ENCODE measurements at regions not wholly inside any gene's neighbourhood (a gene's known extent, or its start where the extent isn't known, plus 50 kb on each side); places are given as distances from the start of the nearest gene placed in this dataset.

- no peak for DNase-seq (ENCODE audit: low read depth in 4 of 4, low spot score in 3 of 4)
Measured at GRCh38 chr15:69828181-69828828, 269.4 kb downstream of the TLE3 start.

DNA sequence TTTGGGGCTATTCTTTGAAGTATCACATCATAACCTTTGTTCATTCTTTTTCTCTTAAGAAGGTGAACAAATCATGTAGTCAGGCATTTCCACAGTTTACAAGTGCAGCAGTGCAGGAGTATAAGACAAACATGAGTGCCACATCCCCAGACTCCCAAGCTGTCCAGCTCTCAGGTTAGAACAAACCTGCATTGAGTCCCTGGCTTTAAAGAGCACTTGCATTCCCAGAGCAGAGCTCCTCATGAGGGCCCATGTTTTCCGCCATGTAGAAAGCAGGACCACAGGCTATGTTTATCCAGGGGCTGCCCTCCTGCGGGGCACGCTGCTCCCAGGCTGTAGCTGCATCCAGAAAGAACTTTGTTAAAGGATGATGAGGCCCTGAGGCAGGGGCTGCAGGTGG lies 267.7 kb downstream of the TLE3 start:
- DNase-seq (ENCODE audit: low read depth in 4 of 4, low spot score in 3 of 4): no peak

GRCh38 chr15:69830430-69830829 lies 267.3 kb downstream of the TLE3 start:
- no peak for DNase-seq (ENCODE audit: low read depth in 4 of 4, low spot score in 3 of 4)

GRCh38 chr15:69830876-69831275 lies 266.8 kb downstream of the TLE3 start:
- no peak for DNase-seq (ENCODE audit: low read depth in 4 of 4, low spot score in 3 of 4)

DNA sequence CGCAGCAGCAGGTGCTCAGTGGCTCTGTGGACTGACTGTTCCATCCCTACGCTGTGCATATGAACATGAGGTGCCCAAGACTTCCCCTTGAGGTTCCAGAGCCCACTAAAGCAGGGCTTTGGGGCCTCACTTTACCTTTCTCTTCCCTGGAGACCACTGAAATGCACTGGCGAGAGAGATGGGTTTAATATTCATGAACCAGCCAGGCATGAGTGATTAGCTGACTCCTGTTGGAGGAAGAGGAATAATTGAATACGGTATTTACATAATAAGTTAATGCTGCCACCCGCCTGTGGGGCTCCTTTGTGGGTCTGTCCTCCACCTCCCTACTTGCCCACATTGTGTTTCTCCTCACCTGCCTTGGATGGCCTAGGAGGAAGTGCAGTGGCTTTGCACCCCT lies 263.4 kb downstream of the TLE3 start:
- DNase-seq (ENCODE audit: low read depth in 4 of 4, low spot score in 3 of 4): no peak

DNA sequence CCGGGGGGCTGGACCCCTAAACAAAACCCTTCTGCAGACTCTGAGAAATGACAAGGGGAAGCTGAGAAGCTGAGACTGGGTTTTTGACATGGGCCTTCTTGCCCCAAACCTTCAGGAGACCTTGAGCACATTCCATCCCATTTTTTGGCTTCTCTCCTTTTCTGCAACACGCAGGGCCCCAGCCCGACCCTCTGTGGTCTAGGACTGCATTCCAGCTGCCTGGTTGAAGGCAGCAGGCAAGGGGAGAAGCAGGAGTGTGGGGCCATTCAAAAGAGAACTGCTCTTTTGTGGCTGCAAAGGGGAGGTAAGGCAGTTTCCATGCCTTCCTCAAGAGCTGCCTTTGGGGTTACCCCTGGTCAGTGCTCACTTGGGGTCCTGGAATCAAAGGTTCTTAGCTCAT lies 263.0 kb downstream of the TLE3 start:
- DNase-seq (ENCODE audit: low read depth in 4 of 4, low spot score in 3 of 4): no peak

DNA sequence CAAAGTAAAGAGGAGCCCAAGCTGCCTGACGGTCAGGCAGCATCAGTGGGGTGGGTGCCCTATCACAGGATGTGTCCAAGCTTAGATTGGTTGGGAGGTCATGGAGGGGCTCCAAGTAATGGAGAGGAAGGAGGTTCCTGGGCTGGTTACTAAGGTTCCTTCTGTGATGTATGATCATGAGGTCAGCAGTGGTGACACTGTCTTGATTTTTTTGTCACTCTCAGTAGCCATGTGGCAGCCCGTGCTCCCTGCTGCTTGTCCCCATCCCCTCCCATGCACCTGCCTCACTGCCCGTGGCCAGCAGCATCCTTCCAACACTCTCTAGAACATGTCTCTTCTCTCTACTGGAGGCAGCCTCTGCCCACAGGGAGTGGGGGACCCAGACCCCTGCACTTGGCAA lies 261.7 kb downstream of the TLE3 start:
- no peak for DNase-seq (ENCODE audit: low read depth in 4 of 4, low spot score in 3 of 4)

DNA sequence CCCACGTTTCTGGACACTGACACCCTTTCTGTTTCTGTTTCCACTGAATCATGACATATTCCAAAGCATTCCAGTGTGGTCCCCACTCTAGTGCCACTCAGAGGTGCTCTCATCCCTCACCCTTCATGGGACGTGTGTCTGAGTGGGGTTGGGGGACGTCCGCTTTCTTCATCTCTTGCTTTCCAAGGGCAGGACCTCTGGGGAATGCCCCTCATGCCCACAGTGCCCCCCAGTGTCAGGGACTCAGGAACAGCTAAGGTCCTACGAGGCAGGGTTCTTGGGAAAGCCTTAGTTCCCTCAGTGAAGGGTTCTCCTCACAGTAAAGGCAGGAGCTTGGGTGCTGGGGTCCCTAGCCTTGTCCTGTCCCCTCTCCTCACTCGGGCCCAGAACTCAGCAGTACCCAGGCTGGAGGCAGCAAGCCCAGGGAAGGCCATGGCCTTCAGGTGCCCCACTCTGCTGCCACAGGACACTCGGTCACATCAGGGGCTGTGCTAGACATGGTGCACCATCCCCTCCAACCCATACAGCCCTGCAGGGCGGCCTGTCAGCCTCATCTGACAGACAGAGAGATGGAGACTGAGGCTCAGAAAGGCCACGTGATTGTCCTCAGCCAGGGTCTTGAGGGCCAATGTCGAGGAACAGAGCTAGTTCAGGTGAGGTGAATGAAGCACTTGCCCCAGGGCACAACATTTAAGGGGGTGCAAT lies 261.0 kb downstream of the TLE3 start:
- no peak for DNase-seq (ENCODE audit: low read depth in 4 of 4, low spot score in 3 of 4)

DNA sequence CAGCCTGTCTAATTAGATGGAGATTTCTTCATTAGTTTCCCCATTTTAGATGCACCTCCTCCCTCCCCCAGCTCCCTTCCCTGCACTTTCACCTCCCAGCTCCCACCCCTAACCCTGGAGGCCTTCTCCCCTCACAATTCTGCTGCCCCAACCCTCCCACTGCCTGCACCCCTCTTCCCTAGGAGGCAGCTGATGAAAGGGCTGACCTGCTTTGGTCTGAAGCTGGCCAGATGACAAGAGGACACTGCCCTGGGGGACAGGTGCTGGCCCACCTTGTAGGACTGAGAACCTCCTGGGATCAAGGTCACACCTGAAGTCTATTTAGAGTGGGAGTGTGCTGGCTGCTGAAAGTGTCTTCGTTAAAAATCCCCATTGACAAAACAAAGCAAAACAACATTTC lies 259.4 kb downstream of the TLE3 start:
- DNase-seq (ENCODE audit: low read depth in 4 of 4, low spot score in 3 of 4): no peak

- DNase-seq (ENCODE audit: low read depth in 4 of 4, low spot score in 3 of 4): no peak
Measured at GRCh38 chr15:69838994-69839393, 258.7 kb downstream of the TLE3 start.

DNA sequence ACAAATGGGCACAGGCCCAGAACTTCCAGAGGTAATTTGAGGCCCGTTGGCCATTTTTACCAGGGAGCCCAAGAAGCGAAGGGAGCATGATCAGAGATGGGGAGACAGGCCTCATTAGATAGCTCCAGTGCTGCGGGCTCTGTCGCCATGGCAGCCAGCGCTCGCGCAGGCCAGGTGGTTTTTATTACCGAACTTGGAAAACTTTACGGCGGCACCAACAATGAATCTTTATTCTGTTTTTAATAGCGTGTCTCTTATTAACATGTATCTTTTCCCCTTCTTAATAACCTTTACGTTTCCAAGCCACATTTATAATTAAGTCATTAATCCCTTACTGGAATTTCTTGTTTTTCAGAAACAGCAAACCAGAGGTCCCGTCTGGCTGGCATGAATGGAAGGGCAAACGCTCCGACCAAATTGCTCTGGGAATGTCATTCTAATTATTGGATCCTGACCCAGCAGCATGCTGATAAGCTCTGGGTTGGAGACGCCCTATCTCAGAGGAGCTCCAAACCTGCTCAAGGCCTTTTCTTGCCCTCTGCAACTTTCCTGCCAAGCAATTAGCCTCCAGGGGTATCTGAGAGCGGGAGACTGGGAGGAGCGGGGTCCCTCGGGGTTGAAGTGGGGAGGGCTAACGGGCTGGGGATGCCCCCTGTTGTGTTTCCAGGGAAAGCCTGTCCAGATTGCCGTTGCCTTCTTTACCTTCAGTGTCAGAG lies 256.4 kb downstream of the TLE3 start:
- DNase-seq (ENCODE audit: low read depth in 4 of 4, low spot score in 3 of 4): no peak

DNA sequence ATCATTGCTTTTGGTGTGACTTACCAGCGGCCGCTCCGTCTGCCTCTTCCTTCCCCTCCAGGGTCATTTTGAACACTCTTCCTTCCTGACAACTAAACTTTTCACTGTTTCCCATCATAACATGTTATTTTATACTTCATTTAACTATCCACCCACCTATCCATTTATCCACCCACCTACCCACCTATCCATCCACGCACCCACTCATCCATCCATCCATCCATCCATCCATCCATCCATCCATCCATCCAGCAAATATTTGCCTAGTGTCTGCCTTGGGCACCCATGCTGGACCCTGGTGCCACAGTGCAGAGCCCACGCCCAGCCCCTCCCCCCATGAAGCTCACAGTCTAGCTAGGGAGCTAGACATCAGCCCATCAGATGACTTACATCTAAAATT lies 254.9 kb downstream of the TLE3 start:
- DNase-seq (ENCODE audit: low read depth in 4 of 4, low spot score in 3 of 4): no peak

- no peak for DNase-seq (ENCODE audit: low read depth in 4 of 4, low spot score in 3 of 4)
Measured at GRCh38 chr15:69843276-69843899, 254.3 kb downstream of the TLE3 start.

DNA sequence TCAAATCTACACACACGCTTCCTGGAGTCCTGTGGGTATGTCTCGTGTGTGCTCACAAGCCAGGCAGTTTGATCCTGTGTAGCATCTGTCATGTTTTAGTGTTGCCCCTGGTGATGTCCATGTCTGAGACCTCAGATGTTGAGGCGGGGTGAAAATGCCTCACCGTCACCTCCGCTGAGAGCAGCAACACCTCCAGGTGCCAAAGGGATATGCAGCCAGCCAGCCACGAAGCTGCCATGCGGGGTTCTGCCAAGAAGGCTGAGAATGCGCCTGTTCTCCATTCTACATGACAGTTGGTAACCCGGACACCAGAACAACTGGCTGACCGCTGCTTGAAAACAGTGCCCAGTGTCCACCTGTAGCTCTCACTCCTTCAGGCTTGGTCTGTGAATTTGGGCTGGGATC lies 253.8 kb downstream of the TLE3 start:
- DNase-seq (ENCODE audit: low read depth in 4 of 4, low spot score in 3 of 4): no peak

DNA sequence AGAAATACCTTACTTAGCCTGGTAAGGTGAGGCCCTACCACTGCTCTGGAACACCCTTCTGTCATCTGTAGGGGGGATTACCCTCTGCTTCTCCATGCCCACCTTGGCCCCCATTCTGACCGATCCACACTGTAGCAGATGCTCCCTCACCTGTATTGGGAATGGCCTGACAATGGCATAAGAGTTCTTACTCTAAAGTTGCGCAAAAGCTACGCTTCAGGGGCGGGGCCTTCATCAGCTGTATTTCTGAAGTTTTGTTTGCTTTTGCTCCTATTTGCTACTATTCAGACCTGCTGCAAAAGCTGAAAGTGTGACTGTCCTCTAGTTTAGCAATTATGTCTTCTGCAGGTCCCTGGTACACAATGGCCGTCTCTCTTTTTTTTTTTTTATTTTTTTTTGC lies 252.6 kb downstream of the TLE3 start:
- no peak for DNase-seq (ENCODE audit: low read depth in 4 of 4, low spot score in 3 of 4)

- no peak for DNase-seq (ENCODE audit: low read depth in 4 of 4, low spot score in 3 of 4)
Measured at GRCh38 chr15:69847625-69848024, 250.1 kb downstream of the TLE3 start.

DNA sequence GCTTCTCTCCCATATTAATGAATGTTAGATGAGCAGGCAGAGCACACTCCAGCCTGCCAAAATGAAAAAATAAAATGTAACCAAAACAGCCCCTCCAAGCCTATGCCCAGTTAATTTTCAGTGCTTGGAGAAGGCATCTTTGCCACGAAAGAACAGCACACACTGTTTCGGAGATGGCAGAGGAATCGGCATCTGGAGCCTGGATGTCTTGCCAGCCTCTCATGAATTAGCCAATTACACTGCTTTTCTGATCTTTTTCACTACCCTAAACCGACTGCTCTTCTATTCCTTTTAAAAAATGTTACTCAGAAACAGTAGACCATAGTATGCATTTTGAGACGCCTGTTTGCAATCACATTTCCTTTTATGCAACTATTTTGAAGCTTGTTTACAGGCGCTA lies 249.6 kb downstream of the TLE3 start:
- DNase-seq (ENCODE audit: low read depth in 4 of 4, low spot score in 3 of 4): no peak

DNA sequence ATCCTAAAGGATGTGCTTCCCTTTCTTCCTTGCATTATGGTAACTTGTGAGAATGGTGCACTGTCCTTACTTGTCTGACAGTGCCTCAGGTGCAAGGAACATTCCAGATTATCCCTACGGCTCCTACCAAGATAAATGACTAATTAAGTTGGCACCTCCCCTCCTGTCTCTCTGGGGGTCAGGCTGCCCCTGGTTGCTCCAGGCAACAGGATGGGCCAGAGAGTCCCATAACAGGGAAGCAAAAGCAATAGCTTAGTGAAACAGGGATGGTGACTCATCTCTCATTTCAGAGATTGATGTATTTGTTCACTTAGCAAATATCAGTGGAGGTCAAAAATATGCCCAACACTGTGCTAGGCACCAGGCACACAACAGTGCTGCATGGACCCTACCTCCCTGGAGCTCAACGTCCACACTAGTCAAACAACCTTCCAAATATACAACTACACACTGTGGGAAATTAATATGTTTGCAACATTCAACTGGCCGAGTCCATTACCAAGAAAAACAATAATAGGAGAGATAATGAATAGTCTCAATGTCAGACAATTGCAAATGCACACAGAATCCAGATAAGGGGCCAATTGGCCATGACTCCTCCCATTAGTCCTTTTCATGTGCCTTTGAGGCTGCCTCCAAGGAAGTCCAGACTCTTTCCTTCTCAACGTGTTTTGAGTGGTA lies 249.0 kb downstream of the TLE3 start:
- no peak for DNase-seq (ENCODE audit: low read depth in 4 of 4, low spot score in 3 of 4)

DNA sequence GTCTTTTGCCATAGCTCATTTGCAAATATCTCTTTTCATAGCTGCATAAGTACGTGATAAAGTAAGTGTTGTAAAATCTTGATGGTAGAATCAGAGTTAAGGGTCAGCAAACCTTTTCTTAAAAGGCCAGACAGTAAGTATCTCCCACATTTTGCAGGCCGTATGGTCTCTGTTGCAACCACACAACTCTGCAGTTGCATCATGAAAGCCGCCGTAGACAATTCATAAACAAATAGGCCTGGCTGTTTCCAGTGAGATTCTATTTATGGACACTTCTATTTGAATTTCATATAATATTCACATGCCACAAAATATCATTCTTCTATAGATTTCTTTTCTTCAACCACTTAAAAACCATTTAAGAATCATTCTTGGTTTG lies 248.5 kb downstream of the TLE3 start:
- DNase-seq (ENCODE audit: low read depth in 4 of 4, low spot score in 3 of 4): no peak

- no peak for DNase-seq (ENCODE audit: low read depth in 4 of 4, low spot score in 3 of 4)
Measured at GRCh38 chr15:69852482-69852881, 245.2 kb downstream of the TLE3 start.

DNA sequence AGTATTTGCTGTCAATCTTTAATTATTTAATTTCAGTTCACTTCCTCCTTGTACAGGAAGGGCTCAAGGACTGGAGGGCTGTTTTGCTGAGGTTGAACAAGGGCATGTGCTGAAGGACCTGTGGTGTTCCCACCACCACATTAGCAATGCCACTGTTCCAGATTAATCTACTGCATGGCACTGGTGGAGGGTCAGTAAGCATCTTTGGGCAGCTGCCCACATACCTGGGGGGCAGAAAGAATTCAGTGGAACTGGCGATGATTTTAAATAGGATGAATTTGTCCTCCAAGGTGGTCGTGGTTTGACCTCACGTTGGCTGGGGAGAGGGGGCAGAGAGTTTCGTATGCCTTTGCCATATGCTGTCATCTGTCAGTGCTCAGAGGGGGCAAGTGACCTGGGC lies 244.8 kb downstream of the TLE3 start:
- no peak for DNase-seq (ENCODE audit: low read depth in 4 of 4, low spot score in 3 of 4)

Measured in right renal pelvis (tissue), 4 donors.